ENCODE measurements at regions not wholly inside any gene's neighbourhood (a gene's known extent, or its start where the extent isn't known, plus 50 kb on each side); places are given as distances from the start of the nearest gene placed in this dataset.

GRCh38 chr13:51027644-51028043 is 83.4 kb downstream of the C13orf42 start:
- H3K36me3 ChIP-seq = no peaks in the 10 kb centered on the region
- no peaks in the 10 kb centered on the region for H3K4me1 ChIP-seq
- H3K27me3 ChIP-seq = no peaks in the 10 kb centered on the region
- H3K9me3 ChIP-seq = no peaks in the 10 kb centered on the region
- H3K27ac ChIP-seq = no peak overlapping the region
- intact Hi-C loops (cut with DNase I; ENCODE audit: low total_unique reads) = no loop called here
- TF ChIP-seq POLR2A (IDR thresholded peaks at IDR 0.05) (no peak), POLR2AphosphoS5 (IDR thresholded peaks at IDR 0.05) (no peak)
- TF ChIP-seq, protein P1, sequence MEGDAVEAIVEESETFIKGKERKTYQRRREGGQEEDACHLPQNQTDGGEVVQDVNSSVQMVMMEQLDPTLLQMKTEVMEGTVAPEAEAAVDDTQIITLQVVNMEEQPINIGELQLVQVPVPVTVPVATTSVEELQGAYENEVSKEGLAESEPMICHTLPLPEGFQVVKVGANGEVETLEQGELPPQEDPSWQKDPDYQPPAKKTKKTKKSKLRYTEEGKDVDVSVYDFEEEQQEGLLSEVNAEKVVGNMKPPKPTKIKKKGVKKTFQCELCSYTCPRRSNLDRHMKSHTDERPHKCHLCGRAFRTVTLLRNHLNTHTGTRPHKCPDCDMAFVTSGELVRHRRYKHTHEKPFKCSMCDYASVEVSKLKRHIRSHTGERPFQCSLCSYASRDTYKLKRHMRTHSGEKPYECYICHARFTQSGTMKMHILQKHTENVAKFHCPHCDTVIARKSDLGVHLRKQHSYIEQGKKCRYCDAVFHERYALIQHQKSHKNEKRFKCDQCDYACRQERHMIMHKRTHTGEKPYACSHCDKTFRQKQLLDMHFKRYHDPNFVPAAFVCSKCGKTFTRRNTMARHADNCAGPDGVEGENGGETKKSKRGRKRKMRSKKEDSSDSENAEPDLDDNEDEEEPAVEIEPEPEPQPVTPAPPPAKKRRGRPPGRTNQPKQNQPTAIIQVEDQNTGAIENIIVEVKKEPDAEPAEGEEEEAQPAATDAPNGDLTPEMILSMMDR (IDR thresholded peaks at IDR 0.05) = no peak
- no peak overlapping the region for H3K4me3 ChIP-seq
- no peak for DNase-seq (ENCODE audit: low spot score in 2 of 2)

DNA sequence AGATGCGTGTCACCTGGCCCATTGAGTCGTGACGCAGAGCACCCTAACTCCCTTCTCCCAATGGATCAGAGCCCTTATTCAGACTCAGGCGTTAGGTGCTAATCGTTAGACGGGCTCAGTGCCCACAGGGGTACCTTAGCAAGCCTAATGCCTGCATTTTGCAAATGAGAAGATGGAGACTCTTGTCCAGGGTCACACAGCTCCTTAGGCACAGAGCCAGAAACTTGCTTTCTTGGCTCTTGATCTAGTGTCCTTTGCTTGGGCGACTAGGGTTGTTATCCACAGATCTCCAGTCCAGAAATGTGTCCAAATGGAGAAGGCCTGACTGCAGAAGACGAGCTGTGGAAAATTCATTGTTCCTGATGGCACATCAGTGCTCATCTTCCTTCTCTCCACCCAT is 85.1 kb downstream of the C13orf42 start:
- no peaks in the 10 kb centered on the region for H3K4me1 ChIP-seq
- no peaks in the 10 kb centered on the region for H3K9me3 ChIP-seq
- H3K27ac ChIP-seq = no peak overlapping the region
- H3K36me3 ChIP-seq = no peaks in the 10 kb centered on the region
- no peak for TF ChIP-seq POLR2AphosphoS5 (IDR thresholded peaks at IDR 0.05)
- no peak for TF ChIP-seq POLR2A (IDR thresholded peaks at IDR 0.05)
- TF ChIP-seq, protein P1 (IDR thresholded peaks at IDR 0.05) = no peak
- DNase-seq (ENCODE audit: low spot score in 2 of 2) = no peak
- no peaks in the 10 kb centered on the region for H3K27me3 ChIP-seq
- H3K4me3 ChIP-seq = no peak overlapping the region
- intact Hi-C loops (cut with DNase I; ENCODE audit: low total_unique reads) = no loop called here

DNA sequence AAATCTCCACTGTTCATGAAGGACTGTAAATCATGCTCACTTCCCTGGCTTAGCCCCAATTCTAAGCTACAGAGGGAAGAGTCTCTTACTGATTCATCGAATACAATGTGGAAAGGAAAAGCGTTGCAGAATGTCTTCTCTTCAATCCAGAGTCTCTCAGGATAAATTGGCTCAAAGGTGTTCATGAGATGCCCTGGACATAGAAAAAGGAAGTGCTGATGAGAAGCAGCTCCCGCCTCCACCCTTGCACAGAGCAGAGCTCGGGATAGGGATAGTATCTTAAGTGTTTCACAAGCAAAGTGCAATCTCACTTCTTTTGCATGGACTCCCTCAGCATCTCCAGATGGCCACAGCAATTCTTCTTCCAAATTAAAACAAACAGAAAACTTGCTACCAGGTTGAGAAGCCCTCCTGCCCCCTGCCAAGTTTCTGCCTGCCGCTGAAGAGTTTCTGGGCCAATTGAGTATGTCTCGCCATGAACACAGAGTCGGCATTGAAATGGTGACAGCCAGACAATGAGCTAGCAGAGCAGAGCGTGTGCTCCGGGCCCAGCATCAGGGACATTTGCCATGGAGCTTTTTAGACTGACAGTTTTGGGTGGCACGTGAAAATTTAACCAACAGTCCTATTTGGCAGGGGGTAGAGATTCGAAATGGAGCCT is 85.7 kb downstream of the C13orf42 start:
- intact Hi-C loops (cut with DNase I; ENCODE audit: low total_unique reads) = no loop called here
- Histone ChIP-seq H3K4me1 (no peaks in the 10 kb centered on the region), H3K36me3 (no peaks in the 10 kb centered on the region), H3K27me3 (no peaks in the 10 kb centered on the region), H3K4me3 (no peak overlapping the region), H3K9me3 (no peaks in the 10 kb centered on the region), H3K27ac (no peak overlapping the region)
- DNase-seq (ENCODE audit: low spot score in 2 of 2) = no peak
- TF ChIP-seq POLR2AphosphoS5 (IDR thresholded peaks at IDR 0.05) (no peak), POLR2A (IDR thresholded peaks at IDR 0.05) (no peak)
- TF ChIP-seq, protein P1 (IDR thresholded peaks at IDR 0.05) = no peak

- Histone ChIP-seq H3K27me3 (no peaks in the 10 kb centered on the region), H3K27ac (no peak overlapping the region), H3K4me3 (no peak overlapping the region), H3K9me3 (no peaks in the 10 kb centered on the region), H3K36me3 (no peaks in the 10 kb centered on the region), H3K4me1 (no peaks in the 10 kb centered on the region)
- DNase-seq (ENCODE audit: low spot score in 2 of 2) = no peak
- TF ChIP-seq POLR2AphosphoS5 (IDR thresholded peaks at IDR 0.05) = no peak
- TF ChIP-seq, protein P1 (IDR thresholded peaks at IDR 0.05) = no peak
- TF ChIP-seq POLR2A (IDR thresholded peaks at IDR 0.05) = no peak
- intact Hi-C loops (cut with DNase I; ENCODE audit: low total_unique reads) = no loop called here
Observed at GRCh38 chr13:51021811-51022210, 89.3 kb downstream of the C13orf42 start.

GRCh38 chr13:51020600-51020999 is 90.5 kb downstream of the C13orf42 start:
- no peak overlapping the region for H3K4me3 ChIP-seq
- intact Hi-C loops (cut with DNase I; ENCODE audit: low total_unique reads) = no loop called here
- TF ChIP-seq, protein P1 (IDR thresholded peaks at IDR 0.05) = no peak
- no peak for TF ChIP-seq POLR2AphosphoS5 (IDR thresholded peaks at IDR 0.05)
- TF ChIP-seq POLR2A (IDR thresholded peaks at IDR 0.05) = no peak
- no peaks in the 10 kb centered on the region for H3K36me3 ChIP-seq
- H3K4me1 ChIP-seq = no peaks in the 10 kb centered on the region
- no peaks in the 10 kb centered on the region for H3K9me3 ChIP-seq
- no peaks in the 10 kb centered on the region for H3K27me3 ChIP-seq
- no peak overlapping the region for H3K27ac ChIP-seq
- DNase-seq (ENCODE audit: low spot score in 2 of 2) = no peak
